ENCODE measurements at regions not wholly inside any gene's neighbourhood (a gene's known extent, or its start where the extent isn't known, plus 50 kb on each side); places are given as distances from the start of the nearest gene placed in this dataset.

GRCh38 chr2:126507425-126507911, 148.5 kb upstream of the GYPC start:
- TF ChIP-seq CTCF (conservative IDR thresholded peaks at IDR 0.05; ENCODE audit: low read length) (no peak), EZH2phosphoT487 (IDR thresholded peaks at IDR 0.05; ENCODE audit: borderline replicate concordance) (no peak)

Data from Loucy (cell line).